ENCODE measurements at regions not wholly inside any gene's neighbourhood (a gene's known extent, or its start where the extent isn't known, plus 50 kb on each side); places are given as distances from the start of the nearest gene placed in this dataset.

DNA sequence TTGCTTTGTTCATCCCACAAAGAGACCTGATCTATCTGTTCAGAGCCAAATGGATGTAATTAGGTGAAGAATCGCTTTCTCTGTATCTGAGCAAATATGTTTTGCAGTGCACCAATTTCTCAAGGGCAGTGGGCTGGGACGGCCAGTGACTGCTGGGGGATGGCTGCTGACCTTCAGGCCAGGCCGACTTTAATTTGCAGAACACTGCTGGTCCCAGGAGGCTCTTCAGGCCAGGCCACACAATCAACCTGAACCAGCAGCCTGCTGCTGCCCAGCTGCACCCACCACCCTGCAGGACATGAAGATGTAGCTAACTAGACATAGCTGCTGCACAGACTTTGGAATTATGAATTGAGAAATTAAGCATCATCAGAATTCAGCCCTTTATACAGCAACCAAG is 194.4 kb upstream of the ONECUT1 start:
- WGBS, 4 donors = 59 to 87% (median 69%) methylated on average over 3 of the region's 3 CpGs
- TF ChIP-seq, protein P1, sequence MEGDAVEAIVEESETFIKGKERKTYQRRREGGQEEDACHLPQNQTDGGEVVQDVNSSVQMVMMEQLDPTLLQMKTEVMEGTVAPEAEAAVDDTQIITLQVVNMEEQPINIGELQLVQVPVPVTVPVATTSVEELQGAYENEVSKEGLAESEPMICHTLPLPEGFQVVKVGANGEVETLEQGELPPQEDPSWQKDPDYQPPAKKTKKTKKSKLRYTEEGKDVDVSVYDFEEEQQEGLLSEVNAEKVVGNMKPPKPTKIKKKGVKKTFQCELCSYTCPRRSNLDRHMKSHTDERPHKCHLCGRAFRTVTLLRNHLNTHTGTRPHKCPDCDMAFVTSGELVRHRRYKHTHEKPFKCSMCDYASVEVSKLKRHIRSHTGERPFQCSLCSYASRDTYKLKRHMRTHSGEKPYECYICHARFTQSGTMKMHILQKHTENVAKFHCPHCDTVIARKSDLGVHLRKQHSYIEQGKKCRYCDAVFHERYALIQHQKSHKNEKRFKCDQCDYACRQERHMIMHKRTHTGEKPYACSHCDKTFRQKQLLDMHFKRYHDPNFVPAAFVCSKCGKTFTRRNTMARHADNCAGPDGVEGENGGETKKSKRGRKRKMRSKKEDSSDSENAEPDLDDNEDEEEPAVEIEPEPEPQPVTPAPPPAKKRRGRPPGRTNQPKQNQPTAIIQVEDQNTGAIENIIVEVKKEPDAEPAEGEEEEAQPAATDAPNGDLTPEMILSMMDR (IDR thresholded peaks at IDR 0.05) = no peak
- no peak for TF ChIP-seq POLR2A (IDR thresholded peaks at IDR 0.05)
- H3K9me3 ChIP-seq = no peaks in the 10 kb centered on the region
- no peaks in the 10 kb centered on the region for H3K36me3 ChIP-seq
- H3K27ac ChIP-seq = no peak overlapping the region
- H3K4me1 ChIP-seq = no peaks in the 10 kb centered on the region
- DNase-seq (no peak), ATAC-seq (no peak)
- intact Hi-C loops (cut with DNase I) = loop anchor here in 1 of 10 donors (10.0 kb wide), 1 partner anchor 60 kb away; no protein-coding TSS in a partner anchor
- no peaks in the 10 kb centered on the region for H3K27me3 ChIP-seq
- no peak overlapping the region for H3K4me3 ChIP-seq

DNA sequence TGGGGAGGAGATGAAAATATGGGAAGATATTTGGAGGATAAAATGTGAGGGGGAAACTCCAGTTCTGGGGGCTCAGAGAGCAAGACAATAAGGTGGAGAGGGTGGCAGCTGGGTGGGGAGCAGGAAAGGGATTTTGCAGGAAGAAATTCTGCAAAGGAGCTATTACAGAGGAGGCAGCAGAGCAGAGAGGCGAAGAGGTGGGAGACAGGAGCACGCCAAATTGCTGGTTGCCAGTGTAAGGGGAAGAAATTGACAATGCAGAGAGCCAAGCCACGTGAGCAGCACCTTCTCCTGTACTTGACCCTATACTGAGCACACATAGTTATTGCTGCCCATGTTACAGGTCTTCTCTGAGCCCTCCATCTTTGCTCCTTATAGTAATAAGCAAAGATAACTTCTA is 190.3 kb upstream of the ONECUT1 start:
- ATAC-seq = no peak
- no peak overlapping the region for H3K27ac ChIP-seq
- H3K9me3 ChIP-seq = no peaks in the 10 kb centered on the region
- no peak for DNase-seq
- H3K27me3 ChIP-seq = no peaks in the 10 kb centered on the region
- TF ChIP-seq, protein P1 (IDR thresholded peaks at IDR 0.05) = no peak
- no peak for TF ChIP-seq POLR2A (IDR thresholded peaks at IDR 0.05)
- no peaks in the 10 kb centered on the region for H3K4me1 ChIP-seq
- WGBS, 4 donors = 57 to 63% (median 59%) methylated on average over 3 of the region's 3 CpGs
- intact Hi-C loops (cut with DNase I) = loop anchor here in 1 of 10 donors (10.0 kb wide), 1 partner anchor 56 kb away; no protein-coding TSS in a partner anchor
- H3K36me3 ChIP-seq = no peaks in the 10 kb centered on the region
- no peak overlapping the region for H3K4me3 ChIP-seq

DNA sequence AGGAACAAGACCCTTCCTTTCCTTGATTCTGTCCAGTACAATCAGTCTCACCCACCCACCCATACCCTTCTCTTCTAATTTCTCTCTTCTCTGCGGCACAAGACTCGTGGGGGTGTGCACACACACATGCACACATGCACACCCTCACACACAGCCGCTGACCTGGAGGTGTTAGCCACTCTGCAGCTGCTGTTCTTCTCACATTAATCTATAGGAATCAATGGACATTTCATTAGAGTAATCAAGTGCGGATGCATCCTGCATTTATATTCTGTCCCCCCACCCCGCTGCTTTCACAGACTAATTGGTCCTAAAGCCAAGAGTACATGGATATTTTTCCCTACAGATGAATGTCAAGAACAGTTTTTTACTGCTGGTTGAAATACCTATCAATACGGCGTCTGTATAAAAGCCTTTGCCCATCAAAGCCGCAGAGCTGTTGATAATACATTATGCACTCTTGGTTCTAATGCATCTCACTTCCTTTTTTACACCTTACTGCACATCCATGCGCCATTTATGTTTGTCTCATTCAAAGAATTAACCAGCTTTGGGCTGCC is 186.5 kb upstream of the ONECUT1 start:
- intact Hi-C loops (cut with DNase I) = loop anchor here in 1 of 10 donors (10.0 kb wide), 1 partner anchor 58 kb away; no protein-coding TSS in a partner anchor
- DNase-seq (no peak), ATAC-seq (no peak)

GRCh38 chr15:52975941-52976449 is 185.9 kb upstream of the ONECUT1 start:
- Histone ChIP-seq H3K27me3 (no peaks in the 10 kb centered on the region), H3K9me3 (no peaks in the 10 kb centered on the region), H3K27ac (no peak overlapping the region), H3K4me3 (no peak overlapping the region), H3K4me1 (no peaks in the 10 kb centered on the region), H3K36me3 (no peaks in the 10 kb centered on the region)
- no peak for ATAC-seq
- WGBS, 4 donors = 69 to 80% (median 73%) methylated on average over 4 of the region's 4 CpGs
- TF ChIP-seq POLR2A (IDR thresholded peaks at IDR 0.05) = no peak
- TF ChIP-seq, protein P1 (IDR thresholded peaks at IDR 0.05) = no peak
- no peak for DNase-seq
- intact Hi-C loops (cut with DNase I) = loop anchor here in 1 of 10 donors (10.0 kb wide), 1 partner anchor 59 kb away; no protein-coding TSS in a partner anchor

More for the DNA sequence above, 186.5 kb upstream of the ONECUT1 start:
- H3K27me3 ChIP-seq = no peaks in the 10 kb centered on the region
- no peaks in the 10 kb centered on the region for H3K36me3 ChIP-seq
- no peak for TF ChIP-seq POLR2A (IDR thresholded peaks at IDR 0.05)
- TF ChIP-seq, protein P1 (IDR thresholded peaks at IDR 0.05) = no peak
- WGBS, 4 donors = 82 to 86% (median 85%) methylated on average over 9 of the region's 9 CpGs
- H3K9me3 ChIP-seq = no peaks in the 10 kb centered on the region
- no peaks in the 10 kb centered on the region for H3K4me1 ChIP-seq
- H3K4me3 ChIP-seq = no peak overlapping the region
- no peak overlapping the region for H3K27ac ChIP-seq
